GM18505 (cell line): ENCODE measurements at regions not wholly inside any gene's neighbourhood (a gene's known extent, or its start where the extent isn't known, plus 50 kb on each side); places are given as distances from the start of the nearest gene placed in this dataset.
"Not testable (repeated sequence)": the region's sequence is repeated elsewhere in the genome, so short reads cannot be mapped to it uniquely, and the experiment has no call there.

Experiments used
- ATAC-seq: cut with Tn5 transposase; IDR thresholded peaks from one replicate; pipeline ENCODE4 v1.9.1; 2021; ENCODE audit not compliant: unreplicated experiment
- POLR2A ChIP-seq: IDR thresholded peaks from 4 replicates; pipeline ENCODE4 v1.6.1; 2011; ENCODE audit warnings: borderline replicate concordance; ENCODE audit not compliant: insufficient read depth, insufficient read length; ENCODE audit errors: extremely low read depth

GRCh38 chr4:60443796-60444195 lies 756.3 kb upstream of the ADGRL3 start:
- ATAC-seq: no peak
- TF ChIP-seq POLR2A: no peak

- TF ChIP-seq POLR2A: no peak
Observed at GRCh38 chr4:60450054-60450453, 750.1 kb upstream of the ADGRL3 start.

GRCh38 chr4:60452266-60452665 lies 747.9 kb upstream of the ADGRL3 start:
- TF ChIP-seq POLR2A: no peak
- ATAC-seq: no peak

More at GRCh38 chr4:60450054-60450453, 750.1 kb upstream of the ADGRL3 start:
- no peak for ATAC-seq

- ATAC-seq: no peak
- no peak for TF ChIP-seq POLR2A
Observed at GRCh38 chr4:60455380-60455779, 744.7 kb upstream of the ADGRL3 start.

- ATAC-seq: no peak
- no peak for TF ChIP-seq POLR2A
Observed at GRCh38 chr4:60461551-60461950, 738.6 kb upstream of the ADGRL3 start.

- no peak for TF ChIP-seq POLR2A
Observed at GRCh38 chr4:60463857-60464502, 736.1 kb upstream of the ADGRL3 start.

GRCh38 chr4:60482921-60483351 lies 717.2 kb upstream of the ADGRL3 start:
- ATAC-seq: no peak
- no peak for TF ChIP-seq POLR2A

More at GRCh38 chr4:60463857-60464502, 736.1 kb upstream of the ADGRL3 start:
- ATAC-seq: no peak

- TF ChIP-seq POLR2A: no peak
- no peak for ATAC-seq
Observed at GRCh38 chr4:60485276-60485675, 714.9 kb upstream of the ADGRL3 start.

GRCh38 chr4:60487118-60487761 lies 712.9 kb upstream of the ADGRL3 start:
- ATAC-seq: not testable (repeated sequence)

GRCh38 chr4:60500810-60501209 lies 699.3 kb upstream of the ADGRL3 start:
- no peak for TF ChIP-seq POLR2A
- no peak for ATAC-seq

GRCh38 chr4:60502733-60503132 lies 697.4 kb upstream of the ADGRL3 start:
- TF ChIP-seq POLR2A: no peak
- no peak for ATAC-seq

- TF ChIP-seq POLR2A: no peak
- no peak for ATAC-seq
Observed at GRCh38 chr4:60506061-60506460, 694.1 kb upstream of the ADGRL3 start.

- ATAC-seq: no peak
- no peak for TF ChIP-seq POLR2A
Observed at GRCh38 chr4:60522265-60522664, 677.9 kb upstream of the ADGRL3 start.

- no peak for TF ChIP-seq POLR2A
- no peak for ATAC-seq
Observed at GRCh38 chr4:60531776-60532379, 668.2 kb upstream of the ADGRL3 start.
